ENCODE measurements at regions not wholly inside any gene's neighbourhood (a gene's known extent, or its start where the extent isn't known, plus 50 kb on each side); places are given as distances from the start of the nearest gene placed in this dataset.

DNA sequence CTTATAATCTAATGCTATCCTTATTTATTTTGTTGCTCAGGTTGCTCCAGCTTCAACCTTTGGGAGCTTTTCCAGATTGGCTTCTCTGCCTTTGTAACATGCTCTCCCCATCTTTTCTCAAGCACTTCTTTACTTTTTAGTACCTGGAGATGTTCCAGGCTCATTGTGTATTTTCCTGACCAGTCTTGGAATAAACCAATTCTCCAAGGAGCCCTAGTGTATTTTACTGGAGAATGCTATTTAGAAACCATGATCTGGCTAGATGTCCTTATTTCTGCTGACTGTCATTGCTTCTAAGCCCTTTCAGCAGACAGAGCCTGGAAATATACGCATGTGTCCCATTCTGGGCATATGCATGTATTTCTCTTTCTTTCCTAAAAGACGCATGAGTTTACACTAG is 95.7 kb downstream of the EMX2 start:
- no peak for DNase-seq (ENCODE audit: low read depth)

DNA sequence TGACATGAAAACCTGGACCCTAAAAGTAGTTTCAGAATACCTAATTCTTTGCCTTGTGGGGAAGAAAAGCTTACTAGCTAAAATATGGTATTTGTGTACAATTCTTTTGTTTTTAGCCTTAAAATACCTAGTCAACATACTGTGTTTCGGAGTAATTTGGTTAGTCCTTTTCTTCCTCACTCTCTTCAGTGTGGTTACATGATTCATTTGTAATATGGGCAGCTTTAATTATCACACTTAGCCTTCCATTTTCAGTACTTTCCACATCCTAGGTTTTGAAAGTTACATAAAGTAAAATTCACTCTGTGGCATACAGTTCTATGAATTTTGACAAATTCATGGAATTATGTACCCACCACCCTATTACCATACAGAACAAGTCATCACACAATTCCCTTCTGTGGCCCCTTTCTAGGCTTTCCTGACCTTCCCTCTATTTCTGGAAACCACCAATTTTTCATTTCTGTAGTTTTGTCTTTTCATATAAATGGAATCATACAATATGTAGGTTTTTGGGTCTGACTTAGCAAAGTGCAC is 96.2 kb downstream of the EMX2 start:
- no peak for DNase-seq (ENCODE audit: low read depth)

DNA sequence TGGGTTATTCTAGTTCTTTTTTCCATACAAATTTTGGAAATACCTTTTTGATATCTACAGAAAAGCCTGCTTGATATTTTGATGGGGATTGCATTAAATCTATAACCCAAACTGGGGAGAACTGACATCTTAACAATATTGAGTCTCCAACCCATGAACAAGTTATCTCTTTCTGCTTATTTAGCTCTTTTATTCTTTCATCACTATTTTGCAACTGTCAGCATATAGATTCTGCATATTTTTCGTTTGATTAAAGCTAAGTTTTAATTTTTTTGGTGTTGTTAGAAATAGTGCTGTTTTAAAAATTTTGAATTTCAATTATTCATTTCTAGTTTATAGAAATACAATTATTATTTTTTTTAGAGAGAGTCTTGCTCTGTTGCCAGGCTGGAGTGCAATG is 97.9 kb downstream of the EMX2 start:
- DNase-seq (ENCODE audit: low read depth), result no peak

DNA sequence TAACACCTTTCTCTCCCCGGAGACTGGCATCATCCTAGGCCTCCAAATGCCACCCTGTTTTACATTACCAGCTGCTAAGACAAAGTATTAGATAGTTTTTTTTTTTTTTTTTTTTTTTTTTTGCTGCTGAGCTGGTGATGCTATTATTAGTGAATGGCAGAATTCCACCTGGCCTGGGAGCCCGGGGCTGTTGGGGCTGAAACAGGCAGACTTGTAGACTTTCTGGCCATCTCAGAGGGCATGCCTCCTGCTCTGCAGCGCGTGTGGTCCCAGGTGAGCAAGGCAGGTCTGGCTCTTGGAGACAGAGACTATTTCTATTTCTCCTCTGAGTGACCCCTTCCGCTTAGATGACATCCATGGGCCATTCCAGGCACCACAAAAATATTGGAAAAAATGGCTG is 104.2 kb downstream of the EMX2 start:
- no peak for DNase-seq (ENCODE audit: low read depth)

DNA sequence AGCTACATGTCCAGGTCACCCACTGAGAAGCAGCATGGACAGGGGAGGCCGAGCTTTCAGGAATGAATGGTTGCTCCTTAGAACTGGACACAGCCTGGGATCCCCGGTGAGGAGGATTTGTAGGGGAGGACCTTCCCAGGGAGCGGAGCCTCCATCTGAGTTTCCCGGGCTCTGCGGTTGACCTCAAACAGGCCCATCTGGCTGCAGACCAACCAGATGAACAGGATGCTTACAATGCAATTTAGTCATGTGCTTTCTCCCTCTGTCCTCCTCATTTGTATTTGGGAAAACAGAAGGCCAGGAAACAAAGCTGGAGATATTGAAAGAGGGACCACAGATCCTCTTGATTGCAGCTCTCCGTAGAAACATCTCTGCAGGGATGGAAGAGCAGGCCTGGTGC is 104.8 kb downstream of the EMX2 start:
- no peak for DNase-seq (ENCODE audit: low read depth)

DNA sequence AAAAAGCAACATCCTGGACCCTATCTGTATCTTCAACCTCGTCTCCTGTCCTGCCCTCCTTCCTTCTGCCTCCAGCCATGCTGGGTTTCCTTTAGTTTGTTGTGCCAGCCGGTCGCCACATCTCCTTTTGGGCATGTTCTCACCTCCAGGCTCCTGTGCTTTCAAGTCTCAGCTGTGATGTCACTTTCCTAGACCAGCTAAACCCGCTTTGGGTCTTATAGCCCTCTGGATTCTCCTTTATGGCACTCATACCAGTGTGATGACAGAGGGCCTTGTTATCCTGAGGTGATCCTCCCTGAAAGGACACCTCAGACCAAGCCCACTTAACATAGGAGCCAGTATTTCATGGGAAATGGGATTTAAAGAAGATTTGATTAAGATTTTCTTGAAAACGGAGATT is 108.6 kb downstream of the EMX2 start:
- no peak for DNase-seq (ENCODE audit: low read depth)

DNA sequence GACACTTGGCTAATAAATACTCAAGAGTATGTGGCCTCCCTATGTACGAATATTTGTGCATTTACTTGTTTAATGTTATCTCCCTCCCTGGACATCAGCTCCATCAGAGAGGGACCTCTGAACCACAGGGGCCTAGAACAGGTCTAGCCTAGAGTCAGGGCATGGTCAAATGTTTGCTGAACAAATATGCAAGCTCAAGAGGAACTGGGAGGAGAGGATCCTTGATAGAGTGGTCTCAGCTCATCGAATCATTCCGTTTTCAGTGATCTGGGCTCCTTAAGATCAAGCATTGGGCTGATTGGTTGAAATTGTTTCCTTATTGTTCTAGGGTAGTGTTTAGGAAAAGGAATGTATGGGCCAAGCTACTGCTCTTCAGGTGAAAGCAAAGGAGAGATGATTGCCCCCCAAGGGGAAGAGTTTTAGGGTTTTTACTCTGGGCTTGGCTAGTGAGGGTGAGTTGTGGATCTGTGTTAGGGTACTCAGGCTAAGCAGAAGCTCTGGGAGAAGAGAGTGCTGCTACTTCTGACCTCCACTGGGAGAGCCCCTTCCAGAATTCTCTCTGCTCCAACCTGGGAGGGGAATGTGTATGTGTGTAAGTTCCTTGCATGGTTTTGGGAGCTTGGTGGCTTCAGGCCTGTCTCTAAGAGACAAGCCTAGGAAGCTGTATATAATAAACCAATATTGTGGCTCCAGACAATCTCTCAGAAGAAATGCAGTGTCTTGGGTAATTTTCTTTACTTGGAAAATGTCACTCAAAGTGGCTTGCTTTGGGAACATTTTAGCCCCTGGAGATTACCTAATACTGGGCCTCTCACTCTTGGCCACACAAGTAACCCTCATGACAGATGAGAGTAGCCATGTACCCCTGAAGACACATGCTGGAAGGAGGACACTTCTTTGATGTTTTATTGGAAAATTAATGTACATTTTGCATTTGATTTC is 110.0 kb downstream of the EMX2 start:
- DNase-seq (ENCODE audit: low read depth), result no peak

DNA sequence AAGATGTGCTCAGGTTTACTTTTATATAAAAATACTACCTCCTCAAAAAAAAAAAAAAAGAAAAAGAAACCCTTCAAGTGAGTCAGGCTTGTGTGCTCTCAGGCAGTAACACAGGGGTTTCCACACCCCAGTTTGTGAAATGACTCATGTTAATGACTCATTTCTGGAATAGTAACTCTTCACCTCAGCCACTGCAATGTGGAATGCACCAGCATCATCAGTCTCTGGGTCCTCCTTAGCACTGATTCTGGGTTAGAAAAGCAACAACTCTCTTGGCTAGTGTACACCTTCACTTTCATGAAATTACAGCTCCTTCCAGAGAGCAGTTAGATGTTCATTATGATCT is 110.6 kb downstream of the EMX2 start:
- DNase-seq (ENCODE audit: low read depth), result peak; percentile 97

DNA sequence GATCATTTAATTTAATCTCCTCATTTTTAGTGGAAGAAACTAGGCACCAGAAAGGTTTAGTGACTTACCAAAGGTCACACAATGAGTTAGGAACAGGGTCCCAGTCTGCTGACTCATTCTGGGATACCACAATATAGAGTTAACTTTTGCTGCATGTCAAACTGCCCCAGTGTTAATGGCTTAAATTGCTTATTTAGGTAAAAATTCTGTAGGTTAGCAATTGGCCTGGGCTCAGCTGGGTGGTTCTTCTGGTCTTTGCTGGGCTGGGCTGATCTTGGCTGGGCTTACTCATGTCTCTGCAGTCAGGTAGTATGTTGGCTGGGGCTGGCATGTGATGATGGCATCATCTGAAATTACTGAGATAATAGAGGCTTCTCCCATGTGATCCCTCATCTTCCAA is 111.6 kb downstream of the EMX2 start:
- no peak for DNase-seq (ENCODE audit: low read depth)

DNA sequence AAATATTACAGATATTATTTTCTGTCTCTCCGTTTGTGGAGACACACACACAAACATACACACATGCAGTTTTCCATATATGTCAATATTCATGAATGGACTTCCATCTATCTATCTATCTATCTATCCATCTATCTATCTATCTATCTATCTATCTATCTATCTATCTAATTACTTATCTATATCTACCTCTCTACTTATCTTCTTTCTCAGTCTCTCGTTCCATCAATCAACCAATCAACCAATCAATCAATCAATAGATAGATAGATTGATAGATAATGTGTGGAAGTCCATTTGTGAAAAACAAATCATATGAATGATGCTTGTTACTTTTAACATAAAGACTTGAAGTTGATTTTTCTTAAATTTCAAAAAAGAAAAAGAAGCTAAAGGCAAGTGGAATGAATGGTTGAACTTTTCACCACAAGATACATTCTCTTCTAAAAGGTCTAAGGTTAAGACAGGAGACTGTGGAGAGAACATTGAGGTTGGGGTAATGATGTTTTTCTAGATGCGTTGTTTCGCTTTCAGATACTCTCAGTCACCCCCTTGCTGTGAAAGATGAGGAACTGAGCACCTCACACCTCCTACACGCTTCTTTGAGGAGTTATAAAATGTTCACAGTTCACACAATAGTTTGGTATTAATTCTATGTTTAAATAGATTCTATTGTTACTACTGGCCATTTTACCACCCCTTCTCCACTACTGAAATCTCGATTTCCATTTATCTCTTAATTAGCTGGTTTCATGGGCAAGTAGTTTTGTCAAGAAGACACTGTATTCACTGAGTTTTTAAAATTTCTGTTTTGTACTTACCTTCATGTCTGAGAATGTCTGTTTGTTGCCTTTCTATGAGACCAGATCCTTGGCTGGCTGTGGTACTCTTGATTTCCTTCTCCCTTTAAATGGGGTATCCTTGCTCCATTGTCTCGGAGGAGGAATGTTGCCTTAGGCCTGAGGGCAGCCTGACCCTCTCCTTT is 114.1 kb downstream of the EMX2 start:
- DNase-seq (ENCODE audit: low read depth), result no peak

DNA sequence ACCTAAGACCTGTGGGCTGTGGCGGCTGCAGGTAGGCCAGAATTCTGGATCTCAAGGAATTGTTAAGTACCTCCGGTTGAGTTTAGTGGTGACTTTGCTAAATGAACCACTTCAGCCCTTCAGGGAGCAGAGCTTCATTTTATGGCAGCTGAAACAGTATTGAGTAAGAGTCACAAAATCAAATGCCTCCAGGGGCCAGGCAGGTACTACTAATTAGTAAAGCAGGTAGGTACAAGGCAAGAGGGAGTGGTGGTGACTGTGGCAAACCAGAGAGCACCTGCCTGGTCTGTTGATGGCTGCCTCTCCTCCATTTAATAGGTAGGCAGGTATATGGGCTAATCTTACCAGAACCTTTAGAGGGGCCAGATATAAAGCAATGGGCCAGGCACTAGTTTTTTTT is 118.8 kb downstream of the EMX2 start:
- no peak for DNase-seq (ENCODE audit: low read depth)

DNA sequence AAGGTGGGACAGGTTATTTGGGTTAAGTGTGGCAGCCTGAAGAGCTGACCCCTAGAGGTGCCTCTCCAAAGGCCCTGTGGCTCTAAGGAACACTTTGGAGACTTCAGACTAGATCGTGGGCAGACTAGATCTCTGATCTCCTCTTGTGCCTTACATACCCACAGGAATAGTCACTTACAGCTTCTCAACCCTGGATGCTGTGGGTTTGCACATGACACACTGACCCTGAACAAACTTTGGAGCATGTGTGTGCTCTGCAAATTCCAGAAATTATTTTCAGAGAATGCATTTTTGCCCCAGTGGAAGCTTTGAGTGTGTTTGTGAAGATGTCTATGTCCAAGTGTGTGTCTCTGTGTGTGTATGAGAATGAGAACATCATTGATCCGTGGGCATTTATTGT is 119.6 kb downstream of the EMX2 start:
- DNase-seq (ENCODE audit: low read depth), result peak; percentile 46

DNA sequence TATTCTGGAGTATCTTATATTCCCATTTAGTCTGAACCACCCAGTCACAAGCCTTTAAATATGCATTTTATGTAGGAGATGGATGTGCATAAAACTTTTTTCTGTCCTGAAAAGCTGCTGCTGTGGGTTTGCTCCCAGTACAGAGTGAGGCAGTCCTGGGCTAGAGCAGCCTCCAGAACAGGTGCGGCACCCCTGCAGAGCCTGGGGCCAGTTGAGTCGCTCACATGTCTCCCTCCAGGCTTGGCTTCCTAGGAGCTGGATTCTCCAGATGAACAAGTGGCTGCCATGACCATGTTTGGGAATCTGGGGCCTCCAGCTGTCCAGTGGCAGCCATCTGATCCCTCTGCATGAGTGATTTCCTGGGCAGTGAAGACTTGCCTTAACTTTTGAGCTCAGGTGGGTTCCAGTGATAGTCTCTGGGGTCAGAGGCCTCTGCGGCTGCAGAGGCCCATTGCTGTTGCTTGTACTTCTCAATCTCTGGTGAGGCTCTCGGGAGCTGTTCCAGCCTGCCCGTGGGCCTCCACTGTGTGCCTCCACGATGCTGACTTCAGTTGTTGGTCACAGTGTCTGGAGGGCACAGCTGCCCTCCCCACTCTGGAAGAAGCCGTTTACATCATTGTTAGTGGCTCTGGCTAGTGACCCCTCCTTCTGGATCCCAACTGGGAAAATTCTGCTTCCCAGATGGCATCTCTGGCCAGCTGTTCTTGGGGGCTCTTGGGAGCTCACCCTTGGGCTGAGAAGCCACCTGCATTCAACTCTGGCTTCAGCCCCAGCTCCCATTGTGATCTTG is 120.4 kb downstream of the EMX2 start:
- DNase-seq (ENCODE audit: low read depth), result no peak

DNA sequence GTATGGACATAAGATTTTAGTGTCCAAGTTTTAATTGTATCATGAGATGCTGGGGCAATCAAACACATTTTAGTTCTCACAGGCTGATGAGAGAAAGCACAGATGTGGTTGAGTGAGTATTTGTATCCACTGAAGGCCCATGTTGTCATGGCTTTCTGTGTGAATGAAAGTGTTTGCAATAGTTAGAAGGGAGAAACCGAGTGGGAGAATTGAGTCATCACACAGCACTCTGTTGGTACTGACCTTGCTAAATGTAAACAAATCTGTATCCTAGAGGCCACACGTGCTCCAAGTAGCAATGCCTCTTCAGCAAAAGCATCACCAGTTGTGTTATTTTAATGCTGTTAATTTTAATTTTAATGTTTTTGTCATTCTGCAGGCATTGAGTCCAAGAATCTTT is 121.2 kb downstream of the EMX2 start:
- peak; percentile 99 for DNase-seq (ENCODE audit: low read depth)

DNA sequence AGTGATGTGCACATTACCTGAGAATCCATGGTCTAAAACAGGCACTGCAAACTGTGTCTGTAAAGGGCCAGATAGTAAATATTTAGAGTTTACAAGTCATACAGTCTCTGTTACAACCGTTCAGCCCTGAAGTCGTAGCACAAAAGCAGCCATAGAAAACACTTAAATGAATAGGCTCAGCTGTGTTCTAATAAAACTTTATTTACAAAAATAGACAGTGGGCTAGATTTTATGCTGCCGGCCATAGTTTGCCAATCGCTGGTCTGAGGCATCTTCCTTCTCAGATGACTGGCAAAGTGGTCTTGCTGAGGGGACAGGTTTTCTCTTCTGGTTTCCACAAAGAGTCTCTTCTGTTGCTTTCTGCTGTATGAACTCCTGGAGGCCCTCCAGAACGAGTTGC is 121.7 kb downstream of the EMX2 start:
- no peak for DNase-seq (ENCODE audit: low read depth)

DNA sequence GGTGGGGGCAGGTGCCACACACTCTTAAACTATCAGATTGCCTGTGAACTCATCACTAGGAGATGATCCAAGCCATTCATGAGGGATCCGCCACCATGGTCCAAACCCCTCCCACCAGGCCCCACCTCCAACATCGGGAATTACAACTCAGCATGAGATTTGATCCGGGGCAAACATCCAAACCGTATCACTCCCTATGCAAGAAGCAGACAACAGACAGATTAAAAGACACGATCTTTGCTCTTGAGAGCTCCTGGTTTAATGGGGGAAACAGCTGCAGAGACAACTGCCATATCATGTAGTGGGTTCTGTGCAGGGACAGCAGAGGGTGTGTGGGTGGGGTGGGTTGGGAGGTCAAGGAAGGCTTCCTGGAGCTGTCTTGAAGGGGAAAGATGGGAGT is 123.6 kb downstream of the EMX2 start:
- no peak for DNase-seq (ENCODE audit: low read depth)

DNA sequence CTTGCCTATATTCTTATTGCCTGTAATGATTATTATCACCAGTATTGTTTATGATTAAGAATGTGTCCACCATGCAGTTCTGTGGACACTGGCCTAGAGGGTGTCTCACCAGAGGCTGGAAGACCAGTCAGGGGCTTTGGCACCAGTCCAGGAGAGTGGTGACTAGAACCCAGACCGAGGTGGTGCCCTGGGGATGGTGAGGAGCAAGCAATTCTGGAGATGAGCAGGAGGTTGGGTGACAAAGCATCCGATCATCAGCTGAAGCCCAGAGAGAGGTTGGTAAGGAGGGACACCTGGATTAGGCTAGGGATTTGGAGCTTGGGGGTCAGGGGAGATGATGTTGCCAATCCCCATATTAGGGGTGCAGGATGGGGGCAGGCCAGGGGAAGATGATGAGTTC is 124.4 kb downstream of the EMX2 start:
- no peak for DNase-seq (ENCODE audit: low read depth)

DNA sequence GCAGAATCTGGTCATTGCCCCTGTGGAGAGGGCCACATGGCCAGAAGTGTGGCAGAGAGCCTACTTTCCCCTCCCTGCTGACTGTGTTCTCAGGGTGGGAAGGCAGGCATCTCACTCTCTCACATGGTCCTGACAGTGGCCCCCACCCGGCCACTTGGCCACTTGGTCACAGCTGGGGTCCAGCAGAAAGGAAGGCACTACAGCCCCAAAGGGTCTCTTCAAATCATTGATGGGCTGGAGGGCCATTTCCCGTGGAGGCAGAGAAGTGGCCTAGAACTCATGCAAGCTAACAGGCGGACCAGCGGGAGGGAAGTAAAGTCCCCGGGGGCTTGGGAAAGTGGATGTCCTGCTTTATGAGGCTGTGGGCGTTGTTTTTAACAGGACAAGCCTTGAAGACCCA is 125.3 kb downstream of the EMX2 start:
- DNase-seq (ENCODE audit: low read depth), result no peak

DNA sequence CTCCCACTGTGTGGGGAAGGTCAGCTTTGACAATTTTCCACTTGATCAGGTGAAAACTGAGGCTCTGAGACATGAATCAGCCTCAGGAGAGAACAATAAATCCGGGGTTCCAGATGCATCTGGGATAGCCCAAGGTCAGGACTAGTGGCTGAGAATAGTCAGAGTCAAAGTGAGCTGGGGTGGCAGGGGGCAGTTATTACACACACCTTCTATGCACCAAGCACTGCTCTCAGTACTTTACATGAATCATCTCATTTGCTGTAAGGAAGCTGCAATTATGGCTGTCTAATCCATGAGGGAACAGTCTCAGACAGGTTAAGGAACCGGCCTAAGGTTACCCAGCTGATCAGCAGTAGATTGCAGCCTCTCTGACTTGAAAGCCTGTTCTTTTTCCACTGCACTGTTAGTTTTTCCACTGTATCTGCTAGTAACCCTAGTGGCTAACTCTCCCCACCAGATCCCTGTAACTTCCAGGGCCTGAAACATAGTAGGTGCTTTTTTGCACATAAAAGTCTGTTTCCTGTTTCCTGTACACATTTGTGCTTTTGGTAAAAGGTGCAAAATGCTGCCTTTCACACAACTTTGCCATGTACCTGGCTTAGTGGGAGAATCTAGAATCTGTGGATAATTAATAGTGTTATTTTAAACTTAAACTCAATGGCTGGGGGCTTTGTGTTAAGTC is 125.9 kb downstream of the EMX2 start:
- no peak for DNase-seq (ENCODE audit: low read depth)

DNA sequence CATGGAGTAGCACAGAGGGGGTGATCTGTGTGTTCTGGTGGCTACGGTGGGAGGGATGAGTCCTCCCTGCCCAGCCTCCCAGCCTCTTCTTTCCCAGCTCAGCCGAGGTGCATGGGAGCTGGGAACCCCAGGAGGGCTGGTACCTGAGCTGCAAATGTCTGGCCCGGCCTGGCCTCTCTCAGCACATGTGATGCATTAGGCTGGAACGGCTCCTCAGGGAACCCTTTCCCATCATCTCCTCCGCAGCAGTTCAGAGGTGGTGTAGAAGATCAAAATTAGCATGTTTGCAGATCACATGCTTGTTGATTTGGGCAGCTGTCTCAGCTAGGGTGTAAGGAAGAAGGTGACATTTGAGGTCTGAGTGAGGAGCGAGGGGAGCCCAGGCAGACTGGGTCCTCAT is 126.6 kb downstream of the EMX2 start:
- DNase-seq (ENCODE audit: low read depth), result no peak

DNA sequence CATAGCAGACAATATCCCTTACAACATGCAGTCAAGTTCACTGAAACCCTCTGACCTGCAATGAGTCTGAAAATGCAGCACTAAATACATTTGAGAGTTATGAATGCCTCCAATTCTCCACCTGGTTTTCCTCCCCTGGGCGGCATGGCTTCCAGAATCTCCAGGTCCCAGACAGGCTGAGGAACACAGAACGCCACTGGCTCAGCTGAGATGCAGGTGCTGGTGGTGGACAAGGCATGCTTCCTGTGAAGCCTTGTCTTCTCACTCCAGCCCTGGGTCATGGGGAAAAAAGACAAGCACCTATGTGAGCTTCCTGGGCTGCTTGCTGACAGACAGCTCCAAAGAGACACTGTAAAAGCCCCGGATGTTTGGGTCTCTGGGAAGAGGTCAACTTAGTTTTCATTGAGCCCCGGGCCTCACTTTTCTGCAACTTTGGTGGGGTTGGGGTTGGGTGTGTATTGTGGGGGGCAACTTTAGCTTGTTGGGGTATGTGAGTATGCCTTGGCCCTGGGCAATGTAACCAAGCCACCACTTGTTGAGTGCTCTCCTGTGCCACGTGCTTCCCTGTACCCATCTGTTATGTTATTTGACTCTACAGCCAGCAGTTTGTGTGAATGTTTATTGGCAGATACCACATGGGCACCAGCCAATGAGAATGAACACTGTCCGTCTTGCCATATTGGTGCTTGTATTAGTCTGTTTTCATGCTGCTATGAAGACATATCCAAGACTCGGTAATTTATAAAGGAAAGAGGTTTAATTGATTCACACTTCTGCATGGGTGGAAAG is 127.8 kb downstream of the EMX2 start:
- no peak for DNase-seq (ENCODE audit: low read depth)

All from iris pigment epithelial cell (primary cell).